HTR-8/SVneo (cell line): ENCODE measurements at regions not wholly inside any gene's neighbourhood (a gene's known extent, or its start where the extent isn't known, plus 50 kb on each side); places are given as distances from the start of the nearest gene placed in this dataset.
"Not testable (repeated sequence)": the region's sequence is repeated elsewhere in the genome, so short reads cannot be mapped to it uniquely, and the experiment has no call there.

Experiments used
- DNase-seq: peaks from one replicate; pipeline ENCODE4 v3.0.0; 2011; ENCODE audit warnings: low spot score, mixed read lengths; ENCODE audit not compliant: insufficient read length
- FAIRE-seq: peaks from 2 replicates; lab custom pipeline; 2011; peaks lifted over from hg19 to GRCh38; lab: Jason Lieb, UNC

DNA sequence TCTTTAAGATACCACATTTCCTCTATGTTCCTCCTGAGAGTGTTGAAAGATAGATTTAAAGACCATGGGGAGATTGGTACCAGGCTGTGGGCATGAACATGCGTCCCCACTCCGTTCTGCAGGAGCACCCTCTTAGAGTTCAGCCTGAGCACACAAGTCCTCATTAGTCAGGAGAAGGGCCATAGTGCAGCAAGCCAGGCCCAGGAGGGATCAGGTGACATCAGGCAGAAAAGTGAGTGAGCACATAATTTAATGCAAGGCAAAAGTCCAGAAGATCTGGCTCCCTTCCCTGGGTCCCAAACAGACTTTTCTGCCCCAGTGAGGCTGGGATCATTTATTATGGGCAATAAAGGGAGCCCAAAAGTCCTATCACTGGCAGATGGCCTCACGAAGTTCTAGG, 263.7 kb upstream of the AGTR2 start:
- DNase-seq, result no peak
- no peak for FAIRE-seq

DNA sequence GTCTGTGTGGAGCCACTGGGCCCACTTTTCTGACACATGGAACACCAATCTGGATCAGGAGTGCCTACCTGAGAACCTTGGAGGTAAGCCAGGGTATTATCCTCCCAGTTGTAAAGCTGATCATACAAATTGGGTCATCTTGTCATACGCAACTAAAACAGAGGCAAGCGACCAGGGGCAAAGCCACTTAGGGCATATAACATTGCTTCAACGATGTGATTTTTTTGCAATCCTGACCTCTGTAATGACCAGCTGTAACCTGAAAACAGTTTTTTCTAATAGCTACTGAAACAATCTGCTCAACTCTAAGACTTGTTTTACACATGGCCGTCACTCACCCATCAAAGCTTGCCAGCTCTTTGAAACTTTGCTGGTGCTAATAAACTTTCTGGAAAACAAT, 261.5 kb upstream of the AGTR2 start:
- FAIRE-seq, result no peak
- no peak for DNase-seq

DNA sequence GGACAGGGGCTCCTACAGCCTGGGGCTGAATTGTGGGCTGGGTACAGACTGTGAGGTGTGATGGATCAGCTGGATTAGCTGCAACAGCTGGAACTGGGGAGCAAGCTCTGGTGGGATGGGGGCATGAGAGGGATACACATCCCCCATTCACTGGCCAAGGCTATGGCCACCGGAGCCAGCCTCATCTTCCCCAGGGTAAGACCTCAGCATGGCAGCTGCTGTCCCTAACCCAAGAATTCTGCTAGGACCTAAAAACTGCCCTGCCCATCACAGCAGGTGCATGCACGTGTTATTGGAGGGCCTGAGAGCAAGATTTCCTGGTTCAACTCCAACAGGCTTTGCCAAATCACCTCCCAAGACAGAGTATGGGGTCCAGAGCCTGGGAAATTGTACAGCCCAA, 258.6 kb upstream of the AGTR2 start:
- DNase-seq (no peak), FAIRE-seq (no peak)

DNA sequence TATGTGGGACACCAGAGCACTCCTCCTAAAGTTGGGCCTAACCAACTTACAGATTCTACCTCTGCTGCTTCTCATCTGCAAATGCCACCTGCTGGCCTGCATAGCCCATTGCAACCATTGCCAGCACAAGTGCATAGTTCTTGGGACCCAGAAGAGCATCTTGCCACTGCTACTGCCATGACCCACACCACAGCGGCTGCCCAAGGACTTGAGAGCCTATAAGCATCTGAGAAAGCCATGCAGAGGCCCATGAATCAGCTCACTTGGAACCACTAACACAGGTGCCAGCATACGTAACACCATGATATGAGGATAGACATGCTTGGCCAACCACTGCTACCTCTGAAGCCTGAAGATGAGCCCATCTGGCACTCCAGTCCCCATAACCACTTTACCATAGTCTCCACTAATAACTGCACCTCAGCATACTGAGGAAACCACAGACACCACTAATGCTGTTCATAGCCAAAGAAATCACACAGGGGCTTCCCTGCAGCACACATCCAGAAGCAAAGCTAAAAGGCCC, 258.1 kb upstream of the AGTR2 start:
- FAIRE-seq, result no peak

DNA sequence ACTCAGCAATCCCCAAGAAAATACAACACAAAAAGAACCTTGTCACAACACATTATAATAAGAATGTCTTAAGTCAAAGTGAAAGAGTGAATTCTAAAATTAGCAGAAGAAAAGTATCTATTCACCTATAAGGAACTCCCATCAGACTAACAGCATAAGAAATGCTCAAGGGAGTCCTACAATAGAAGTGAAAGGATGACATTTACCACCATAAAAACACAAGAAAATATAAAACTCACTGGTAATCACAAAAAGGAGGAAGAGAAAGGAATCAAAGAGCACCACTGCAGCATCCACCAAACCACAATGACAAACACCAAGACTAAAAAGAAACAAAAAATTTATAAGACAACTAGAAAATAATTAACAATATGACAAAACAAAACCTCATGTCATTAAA, 257.0 kb upstream of the AGTR2 start:
- DNase-seq (no peak), FAIRE-seq (no peak)

More for the DNA sequence above, 258.1 kb upstream of the AGTR2 start:
- no peak for DNase-seq

DNA sequence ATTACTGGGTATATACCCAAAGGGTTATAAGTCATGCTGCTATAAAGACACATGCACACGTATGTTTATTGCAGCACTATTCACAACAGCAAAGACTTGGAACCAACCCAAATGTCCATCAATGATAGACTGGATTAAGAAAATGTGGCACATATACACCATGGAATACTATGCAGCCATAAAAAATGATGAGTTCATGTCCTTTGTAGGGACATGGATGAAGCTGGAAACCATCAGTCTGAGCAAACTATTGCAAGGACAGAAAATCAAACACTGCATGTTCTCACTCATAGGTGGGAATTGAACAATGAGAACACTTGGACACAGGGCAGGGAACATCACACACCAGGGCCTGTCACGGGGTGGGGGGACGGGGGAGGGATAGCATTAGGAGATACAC, 254.9 kb upstream of the AGTR2 start:
- DNase-seq, FAIRE-seq: not testable (repeated sequence)

DNA sequence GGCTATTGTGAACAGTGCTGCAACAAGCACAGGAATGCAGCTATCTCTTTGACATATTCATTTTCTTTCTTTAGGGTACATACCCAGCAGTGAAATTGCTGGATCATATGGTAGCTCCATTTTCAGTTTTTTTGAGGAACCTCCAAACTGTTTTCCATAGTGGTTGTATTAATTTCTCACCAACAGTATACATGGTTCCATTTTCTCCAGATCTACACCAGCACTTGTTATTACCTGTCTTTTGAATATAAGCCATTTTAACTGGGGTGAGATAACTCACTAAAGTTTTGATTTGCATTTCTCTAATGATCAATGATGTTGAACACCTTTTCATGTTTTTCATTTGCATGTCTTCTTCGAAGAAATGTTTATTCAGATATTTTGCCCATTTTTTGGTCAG, 241.1 kb upstream of the AGTR2 start:
- FAIRE-seq (no peak), DNase-seq (no peak)

DNA sequence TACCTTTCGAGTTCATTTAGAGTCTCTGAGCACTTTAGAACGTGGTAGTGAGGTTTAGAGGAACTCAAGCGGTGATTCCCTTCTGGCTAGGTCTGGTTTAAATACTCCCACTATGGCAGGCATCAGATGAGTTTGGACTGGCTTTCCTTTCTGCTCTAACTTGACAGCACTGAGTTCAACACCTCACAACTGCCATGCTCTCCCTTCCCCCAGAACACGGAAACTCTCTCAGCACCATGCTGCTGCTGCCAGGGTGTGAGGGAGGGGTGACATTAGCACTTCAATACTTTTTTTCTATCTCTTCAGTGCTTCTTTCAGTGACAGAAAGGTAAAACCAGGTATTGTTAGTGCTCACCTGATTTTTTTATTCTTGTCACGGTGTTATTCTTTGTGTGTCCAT, 234.5 kb upstream of the AGTR2 start:
- DNase-seq, result no peak
- no peak for FAIRE-seq

DNA sequence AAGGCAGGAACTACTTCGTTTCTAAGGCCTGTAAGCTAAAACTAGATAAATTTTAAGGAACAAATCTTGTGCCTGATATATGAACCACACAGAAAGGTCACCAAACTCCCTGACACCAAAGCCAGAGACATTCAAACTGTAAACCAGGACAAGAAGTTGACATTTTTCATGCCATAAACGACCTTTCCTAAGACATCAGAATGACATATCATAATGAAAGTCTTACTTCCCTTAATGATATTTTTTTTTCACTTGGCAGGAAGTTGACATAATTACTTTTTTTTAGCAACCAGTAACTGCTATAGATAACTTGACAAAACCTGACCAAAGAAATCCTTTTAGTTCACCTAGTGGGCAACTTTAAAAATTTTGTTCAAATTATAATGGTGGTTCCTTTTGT, 231.5 kb upstream of the AGTR2 start:
- no peak for FAIRE-seq
- DNase-seq, result no peak

DNA sequence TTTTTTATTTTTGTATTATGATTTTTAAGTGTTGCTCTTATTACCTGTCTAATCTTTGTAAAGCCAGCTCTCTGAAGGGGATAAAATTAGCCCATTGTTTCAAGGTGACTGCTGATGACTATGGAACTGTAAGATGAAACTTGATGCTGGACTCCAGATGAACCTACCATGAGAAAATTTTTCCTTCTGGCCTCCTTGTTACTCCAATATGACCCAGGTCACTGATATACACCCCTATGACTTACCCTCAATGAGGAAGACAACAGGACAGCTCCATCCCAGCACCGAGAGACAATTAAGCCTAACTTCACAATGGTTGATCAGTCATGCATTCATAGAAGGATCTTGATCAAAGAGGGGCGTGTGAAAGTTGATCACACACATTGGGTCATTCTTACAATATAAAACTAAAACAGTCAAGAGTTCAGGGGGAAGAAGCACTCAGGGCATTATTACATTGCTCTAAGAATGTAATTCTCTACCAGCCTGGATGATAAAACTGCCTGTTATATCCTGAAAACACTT, 230.8 kb upstream of the AGTR2 start:
- FAIRE-seq (no peak), DNase-seq (no peak)

DNA sequence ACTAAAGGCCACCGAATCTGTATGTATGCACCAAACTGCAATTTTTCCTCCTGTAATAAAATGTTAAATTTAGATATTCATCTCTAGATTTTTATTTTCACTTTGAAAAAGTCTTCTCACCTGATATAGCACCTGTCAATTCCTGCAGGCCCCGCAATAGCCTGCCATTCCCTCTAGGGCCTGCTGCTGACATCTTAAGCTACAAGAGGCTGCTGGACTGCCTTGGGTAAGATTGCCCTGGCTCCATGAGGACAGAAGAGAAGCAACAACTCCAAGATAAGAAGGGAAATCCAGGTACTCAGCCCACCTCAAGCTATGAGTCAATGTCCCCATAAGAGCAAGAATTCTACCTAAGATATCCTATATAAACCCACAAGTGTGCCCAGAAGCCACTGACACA, 230.2 kb upstream of the AGTR2 start:
- FAIRE-seq (no peak), DNase-seq (no peak)

DNA sequence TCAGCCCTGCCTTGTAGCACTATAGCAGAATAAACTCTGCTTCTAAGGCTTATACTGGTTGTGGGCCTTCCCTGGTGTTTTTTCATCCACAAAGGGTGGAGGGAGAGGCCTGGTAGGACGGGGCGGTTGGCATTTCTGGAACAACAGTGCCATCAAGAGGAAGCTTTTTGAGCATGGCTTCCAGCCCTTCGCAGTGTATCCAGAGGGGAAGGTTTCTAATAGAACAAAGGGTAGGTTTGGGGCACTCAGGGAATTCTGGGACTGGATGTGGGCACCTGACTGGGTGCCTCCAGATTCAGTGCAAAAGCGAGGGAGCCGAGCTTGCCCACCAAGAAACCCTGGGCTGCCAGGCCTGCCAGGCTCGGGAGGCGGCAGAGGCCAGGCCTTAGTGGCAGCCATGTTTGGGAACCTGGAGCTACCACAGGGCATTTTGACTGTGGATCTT, 229.6 kb upstream of the AGTR2 start:
- FAIRE-seq, result no peak
- DNase-seq, result no peak

DNA sequence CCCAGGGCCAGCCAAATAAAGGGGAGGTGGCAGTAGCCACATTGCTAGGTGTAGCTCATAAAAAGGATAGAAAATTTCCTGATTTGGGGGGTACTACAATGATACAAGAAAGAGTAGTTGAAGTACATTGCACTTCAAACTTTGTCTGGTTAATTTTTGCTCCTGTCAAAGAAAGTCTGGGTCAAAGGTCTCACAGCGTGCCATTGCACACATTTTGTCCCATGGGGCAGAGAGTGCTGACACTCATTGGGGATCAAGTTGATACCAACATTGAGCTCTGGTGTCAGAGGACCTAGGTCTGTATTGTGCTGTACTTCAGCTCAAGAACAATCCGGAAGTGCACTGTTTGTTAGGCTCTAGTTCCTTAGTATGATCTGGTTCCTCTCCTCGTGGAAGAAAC, 229.2 kb upstream of the AGTR2 start:
- FAIRE-seq (no peak), DNase-seq (no peak)

DNA sequence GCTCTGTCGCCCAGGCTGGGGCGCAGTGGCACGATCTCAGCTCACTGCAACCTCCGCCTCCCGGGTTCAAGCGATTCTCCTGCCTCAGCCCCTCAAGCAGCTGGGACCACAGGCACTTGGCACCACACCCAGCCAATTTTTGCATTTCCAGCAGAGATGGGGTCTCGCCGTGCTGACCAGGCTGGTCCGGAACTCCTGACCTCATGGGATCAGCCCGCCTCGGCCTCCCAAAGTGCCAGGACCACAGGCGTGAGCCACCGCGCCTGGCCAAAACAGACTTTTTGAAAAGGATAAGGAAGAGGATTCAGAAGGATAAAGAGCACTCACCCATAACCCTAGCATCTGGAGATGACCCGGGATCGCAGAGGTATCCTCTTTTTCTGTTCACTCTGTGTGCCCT, 224.5 kb upstream of the AGTR2 start:
- no peak for FAIRE-seq
- DNase-seq, result no peak

DNA sequence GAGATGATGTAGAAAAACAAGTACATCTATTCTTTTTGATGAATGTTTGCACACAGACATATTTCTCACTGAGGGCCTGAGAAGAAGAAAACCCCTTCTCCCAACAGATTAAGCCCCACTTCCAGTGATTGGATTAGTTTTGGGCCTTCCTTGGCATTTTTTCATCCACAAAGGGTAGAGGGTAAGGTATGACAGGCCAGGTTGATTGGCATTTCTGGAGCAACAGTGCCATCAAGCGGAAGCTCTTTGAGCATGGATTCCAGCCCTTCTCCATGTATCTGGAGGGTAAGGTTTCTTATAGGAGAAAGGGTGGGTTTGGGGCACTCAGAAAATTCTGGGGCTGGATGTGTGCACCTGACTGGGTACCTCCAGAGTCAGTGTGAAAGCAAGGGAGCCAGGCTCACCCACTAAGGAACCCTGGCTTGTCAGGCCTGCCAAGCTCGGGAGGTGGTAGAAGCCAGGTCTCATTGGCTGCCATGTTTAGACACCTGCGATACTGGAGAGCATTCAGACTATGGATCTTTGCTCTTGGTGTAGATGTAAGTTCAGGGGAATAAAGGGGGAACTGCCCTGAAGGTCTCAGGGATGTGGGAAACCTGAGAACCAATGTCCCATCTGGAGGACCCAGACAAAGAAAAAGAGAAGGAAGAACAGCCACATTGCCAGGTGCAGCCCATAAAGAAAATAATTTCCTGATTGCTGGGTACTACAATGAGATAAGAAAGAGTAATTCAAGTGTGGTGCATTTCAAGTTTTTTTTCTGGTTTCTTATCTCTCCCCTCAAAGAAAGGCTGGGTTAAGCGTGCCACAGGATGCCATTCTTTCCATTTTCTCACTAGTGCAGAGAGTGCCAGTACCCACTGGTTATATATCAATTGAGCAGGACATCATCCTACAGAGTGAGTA, 222.3 kb upstream of the AGTR2 start:
- FAIRE-seq (no peak), DNase-seq (no peak)

DNA sequence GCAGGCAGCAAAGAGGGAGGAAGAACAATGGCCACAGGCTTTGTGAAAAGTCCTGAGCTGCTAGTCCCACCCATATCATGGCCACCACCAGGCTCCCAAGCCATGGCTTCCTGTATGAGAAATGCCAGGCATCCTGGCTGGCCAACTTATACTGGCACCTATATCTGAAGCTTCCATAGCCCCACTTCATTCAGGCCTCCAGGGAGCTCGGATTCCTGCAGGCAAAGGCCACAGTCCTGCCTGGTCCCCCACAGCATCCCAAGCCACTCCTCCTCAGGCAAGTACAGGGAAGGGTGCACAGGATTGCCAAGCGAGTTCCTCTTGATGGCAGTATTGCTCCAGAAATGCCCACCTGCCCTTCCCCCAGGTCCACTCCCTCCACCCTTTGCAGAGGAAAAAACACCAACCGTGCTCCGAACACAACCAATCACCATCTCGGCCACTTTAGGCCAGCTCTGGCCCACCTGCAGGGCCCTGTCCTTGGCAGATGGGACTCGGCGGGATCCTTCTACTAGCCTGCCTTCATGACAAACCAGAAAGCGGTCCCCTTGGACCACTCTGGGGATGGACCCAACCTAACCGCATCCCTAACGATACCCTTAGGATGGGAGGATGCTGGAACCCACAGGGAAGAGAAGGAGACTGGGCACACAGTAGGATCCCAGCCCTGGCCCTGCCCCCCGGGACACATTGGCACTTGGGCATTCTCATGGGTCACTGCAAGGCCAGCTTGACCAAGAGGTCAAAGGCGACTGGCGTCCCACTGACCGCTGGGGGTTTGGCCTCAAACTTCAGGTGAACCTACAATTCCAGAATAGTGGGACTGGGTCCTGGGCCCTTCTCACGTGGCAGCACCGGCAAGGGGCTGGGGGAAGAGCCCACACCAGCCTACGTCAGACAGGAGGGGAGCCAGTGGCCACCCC, 220.4 kb upstream of the AGTR2 start:
- DNase-seq, result no peak

DNA sequence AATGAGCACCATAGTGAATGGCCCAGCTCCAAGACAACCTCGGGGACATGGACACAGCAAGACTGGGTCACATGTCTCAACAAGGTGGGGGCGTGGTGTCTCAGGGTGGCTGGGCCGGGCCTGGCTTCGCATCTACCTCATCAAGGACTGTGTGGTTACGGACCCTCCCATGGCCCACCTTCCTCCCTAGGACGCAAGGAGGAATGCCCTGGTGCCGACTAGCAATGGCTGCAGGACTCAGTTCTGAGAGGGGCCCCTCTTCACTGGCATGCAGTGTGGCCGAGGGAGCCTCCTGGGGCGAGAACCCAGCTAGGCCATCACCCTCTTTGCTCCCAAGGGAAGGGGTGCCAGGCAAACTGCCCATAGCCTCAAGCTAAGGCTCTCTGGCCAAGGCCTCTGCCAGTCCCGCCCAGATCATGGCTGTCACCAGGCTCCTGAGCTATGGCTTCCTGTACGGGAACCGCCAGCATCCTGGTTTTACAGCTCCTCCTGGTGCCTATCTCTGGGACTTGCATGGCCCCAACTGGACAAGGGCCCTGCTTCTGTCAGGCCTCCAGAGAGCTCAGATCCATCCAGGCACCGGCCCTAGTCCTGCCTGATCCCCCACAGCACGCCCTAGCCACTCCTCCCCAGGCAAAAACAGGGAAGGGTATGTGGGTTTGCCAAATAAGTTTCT, 218.0 kb upstream of the AGTR2 start:
- FAIRE-seq (no peak), DNase-seq (no peak)

More for the DNA sequence above, 220.4 kb upstream of the AGTR2 start:
- FAIRE-seq, result no peak

DNA sequence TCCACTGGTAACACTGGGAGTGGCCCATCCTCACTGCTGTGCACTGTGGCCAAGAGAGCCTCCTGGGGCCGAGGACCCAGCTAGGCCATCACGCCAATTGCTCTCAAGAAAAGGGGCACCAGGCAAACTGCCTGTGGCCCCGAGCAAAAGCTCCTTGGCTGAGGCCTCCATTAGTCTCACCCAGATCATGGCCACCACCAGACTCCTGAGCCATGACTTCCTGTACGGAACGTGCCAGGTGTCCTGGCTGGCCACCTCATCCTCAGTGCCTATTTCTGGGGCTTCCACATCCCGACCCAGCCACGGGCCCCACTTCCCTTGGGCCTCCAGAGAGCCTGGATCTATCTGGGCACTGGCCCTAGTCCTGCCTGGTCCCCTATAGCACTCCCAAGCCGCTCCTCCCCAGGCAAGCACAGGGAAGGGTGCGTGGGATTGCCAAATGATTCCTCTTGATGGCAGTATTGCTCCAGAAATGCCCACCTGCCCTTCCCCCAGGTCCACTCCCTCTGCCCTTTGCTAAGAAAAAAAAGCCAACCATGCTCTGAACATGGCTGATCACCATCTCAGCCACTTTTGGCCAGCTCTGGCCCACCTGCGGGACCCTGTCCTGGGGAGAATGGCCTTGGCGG, 212.6 kb upstream of the AGTR2 start:
- FAIRE-seq (no peak), DNase-seq (no peak)

DNA sequence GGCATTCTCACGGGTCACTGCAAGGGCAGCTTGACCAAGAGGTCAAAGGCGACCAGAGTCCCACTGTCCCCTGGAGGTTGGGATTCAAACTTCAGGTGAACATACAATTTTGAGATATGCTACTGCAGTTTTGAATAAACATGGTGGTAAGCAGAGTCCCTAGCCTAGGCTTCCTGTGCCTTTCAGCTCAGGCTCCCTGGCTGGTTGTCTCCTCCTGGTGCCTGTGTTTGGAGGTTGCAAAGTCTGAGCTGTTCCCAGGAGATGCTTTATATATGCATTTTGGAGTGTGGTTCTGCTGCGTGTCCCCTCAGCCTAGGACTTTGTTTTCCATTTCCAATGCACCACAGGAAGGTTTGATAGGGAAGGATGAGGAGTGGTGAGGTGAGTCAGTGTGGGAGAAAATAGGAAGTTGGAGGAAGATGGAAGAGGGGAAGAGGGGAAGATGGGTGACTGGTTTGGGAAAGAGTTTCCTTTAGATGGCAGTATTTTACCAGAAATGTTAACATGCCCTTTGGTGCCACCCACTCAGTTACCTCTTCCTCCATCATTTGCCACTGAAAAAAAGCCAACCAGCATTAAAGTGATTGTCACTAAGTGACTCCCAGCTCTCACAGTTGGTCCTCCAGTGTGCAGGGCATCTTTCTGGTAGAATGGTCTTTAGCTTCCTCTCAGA, 211.7 kb upstream of the AGTR2 start:
- DNase-seq, result no peak
- no peak for FAIRE-seq
